Body of pancreas (tissue), 4 donors: ENCODE measurements at regions not wholly inside any gene's neighbourhood (a gene's known extent, or its start where the extent isn't known, plus 50 kb on each side); places are given as distances from the start of the nearest gene placed in this dataset.

ENCODE experiments used
- ATAC-seq: fragments of 150-250 bp; one replicate; pipeline ENCODE4 v1.9.1; 2016
- DNase-seq, 4 donors: peaks; one replicate each; pipeline ENCODE4 v3.0.0-alpha.2; 2019
- H3K27ac ChIP-seq, 4 donors: fragments of 200-600 bp; sonication (generic); 1 replicate in 3 of 4; 2 replicates in 1 of 4; pipeline versions ENCODE4 v1.5.1 to v1.6.1; 2016 to 2019; ENCODE audit warnings: mild to moderate bottlenecking in 1 of 4, mixed read lengths in 1 of 4, moderate library complexity in 1 of 4
- H3K27me3 ChIP-seq, 2 donors: fragments of 200-600 bp; sonication (generic); one replicate each; pipeline ENCODE4 v1.6.0; 2016; ENCODE audit warnings: mild to moderate bottlenecking in 1 of 2
- H3K36me3 ChIP-seq, 2 donors: fragments of 200-600 bp; sonication (generic); replicated peaks in 1 of 2; 2 replicates each; pipeline ENCODE4 v1.5.1; 2016; ENCODE audit warnings: low read depth in 2 of 2; ENCODE audit not compliant: insufficient read depth in 1 of 2
- H3K4me1 ChIP-seq: fragments of 200-600 bp; sonication (generic); one replicate; pipeline ENCODE4 v1.6.0; 2016
- H3K4me3 ChIP-seq, 2 donors: fragments of 200-600 bp; sonication (generic); 1 replicate in 1 of 2; 2 replicates in 1 of 2; pipeline ENCODE4 v1.5.1; 2016 to 2019
- H3K9me3 ChIP-seq, 3 donors: fragments of 200-600 bp; sonication (generic); 1 replicate in 2 of 3; 2 replicates in 1 of 3; pipeline ENCODE4 v1.5.1; 2016
- CTCF ChIP-seq, 7 experiments: fragments of 450-650 bp in 4 of 7; fragments of 200-600 bp in 3 of 7; sonication (generic) in 3 of 7; IDR thresholded peaks; one replicate each; pipeline ENCODE4 v1.5.1; 2016 to 2019; ENCODE audit warnings: antibody characterized with exemption in 7 of 7
- POLR2A ChIP-seq, 3 donors: fragments of 450-650 bp; IDR thresholded peaks; one replicate each; pipeline ENCODE4 v1.6.1; 2016; ENCODE audit warnings: antibody characterized with exemption in 3 of 3, mild to moderate bottlenecking in 2 of 3
- WGBS, 2 donors: methylation state at CpG; one replicate each; pipeline ENCODE4 v1.1.5; 2017; 5-methylcytosine and 5-hydroxymethylcytosine counted together
- intact Hi-C: fragments of 100-400 bp; cut with DNase I; formaldehyde crosslinking; loops from one replicate; pipeline ENCODE4 v1.15.1; 2023

GRCh38 chr9:13923381-13923780, 390.6 kb downstream of the NFIB start:
- no peak overlapping the region for H3K4me3 ChIP-seq
- TF ChIP-seq CTCF (IDR thresholded peaks at IDR 0.05) = no peak
- TF ChIP-seq POLR2A (IDR thresholded peaks at IDR 0.05) = no peak
- intact Hi-C loops = no loop called here
- no peak overlapping the region for H3K27ac ChIP-seq
- no peaks in the 10 kb centered on the region for H3K36me3 ChIP-seq
- H3K9me3 ChIP-seq = no peaks in the 10 kb centered on the region
- DNase-seq (no peak), ATAC-seq (no peak)
- H3K4me1 ChIP-seq = no peaks in the 10 kb centered on the region
- no peaks in the 10 kb centered on the region for H3K27me3 ChIP-seq
- WGBS, 2 donors = 90 to 97% methylated on average over 4 of the region's 4 CpGs

GRCh38 chr9:13920557-13920956, 393.4 kb downstream of the NFIB start:
- DNase-seq = no peak
- TF ChIP-seq CTCF (IDR thresholded peaks at IDR 0.05) = no peak
- no peak for TF ChIP-seq POLR2A (IDR thresholded peaks at IDR 0.05)
- no peak for ATAC-seq
- H3K36me3 ChIP-seq = no peaks in the 10 kb centered on the region
- H3K27me3 ChIP-seq = no peaks in the 10 kb centered on the region
- no peak overlapping the region for H3K4me3 ChIP-seq
- intact Hi-C loops = no loop called here
- H3K4me1 ChIP-seq = no peaks in the 10 kb centered on the region
- H3K9me3 ChIP-seq = no peaks in the 10 kb centered on the region
- H3K27ac ChIP-seq = no peak overlapping the region

DNA sequence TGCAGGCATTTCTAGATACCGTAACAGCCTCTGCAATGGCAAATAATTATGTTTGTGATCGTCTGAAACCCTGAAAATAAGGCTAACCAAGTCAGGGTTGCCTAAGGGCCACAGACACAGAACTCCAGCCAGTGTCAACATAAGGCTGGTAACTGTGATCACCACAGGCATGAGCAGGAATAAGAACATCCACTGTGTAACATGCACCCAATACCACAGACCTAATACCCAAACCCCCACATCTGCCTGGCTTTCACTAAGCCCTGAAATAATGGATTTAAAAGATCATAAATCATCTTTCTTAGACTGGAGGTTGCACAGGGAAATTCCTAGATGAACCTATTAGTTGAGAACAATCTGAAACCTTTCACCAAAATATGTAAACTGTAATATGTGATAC, 394.5 kb downstream of the NFIB start:
- no peaks in the 10 kb centered on the region for H3K9me3 ChIP-seq
- H3K4me3 ChIP-seq = no peak overlapping the region
- H3K27ac ChIP-seq = no peak overlapping the region
- H3K4me1 ChIP-seq = no peaks in the 10 kb centered on the region
- DNase-seq = no peak
- WGBS, 2 donors = 73 to 77% methylated on average over 2 of the region's 2 CpGs
- H3K36me3 ChIP-seq = no peaks in the 10 kb centered on the region
- intact Hi-C loops = no loop called here
- no peak for ATAC-seq
- no peaks in the 10 kb centered on the region for H3K27me3 ChIP-seq
- TF ChIP-seq POLR2A (IDR thresholded peaks at IDR 0.05) (no peak), CTCF (IDR thresholded peaks at IDR 0.05) (no peak)

DNA sequence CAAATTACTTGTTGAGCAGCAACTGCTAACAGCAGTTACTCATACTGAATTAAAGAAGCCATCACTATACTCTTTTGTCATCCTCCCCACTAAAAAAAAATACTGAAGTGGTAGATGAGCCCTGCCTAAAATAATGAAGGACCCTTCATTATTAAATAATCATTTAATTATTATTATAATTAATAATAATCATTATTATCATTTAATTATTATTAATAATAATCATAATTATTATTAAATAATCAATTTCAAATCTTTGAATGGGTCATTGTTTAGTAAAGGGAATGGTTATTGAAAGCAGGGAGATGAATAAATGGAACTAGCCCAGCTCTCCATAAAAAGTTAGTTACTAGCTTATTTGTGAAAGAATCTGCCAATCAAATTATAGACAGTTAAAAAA, 396.4 kb downstream of the NFIB start:
- H3K4me3 ChIP-seq = no peak overlapping the region
- H3K9me3 ChIP-seq = no peaks in the 10 kb centered on the region
- intact Hi-C loops = no loop called here
- no peaks in the 10 kb centered on the region for H3K27me3 ChIP-seq
- TF ChIP-seq CTCF (IDR thresholded peaks at IDR 0.05) = no peak
- no peak for TF ChIP-seq POLR2A (IDR thresholded peaks at IDR 0.05)
- no peak overlapping the region for H3K27ac ChIP-seq
- DNase-seq = no peak
- ATAC-seq = no peak
- H3K36me3 ChIP-seq = no peaks in the 10 kb centered on the region
- no peaks in the 10 kb centered on the region for H3K4me1 ChIP-seq

DNA sequence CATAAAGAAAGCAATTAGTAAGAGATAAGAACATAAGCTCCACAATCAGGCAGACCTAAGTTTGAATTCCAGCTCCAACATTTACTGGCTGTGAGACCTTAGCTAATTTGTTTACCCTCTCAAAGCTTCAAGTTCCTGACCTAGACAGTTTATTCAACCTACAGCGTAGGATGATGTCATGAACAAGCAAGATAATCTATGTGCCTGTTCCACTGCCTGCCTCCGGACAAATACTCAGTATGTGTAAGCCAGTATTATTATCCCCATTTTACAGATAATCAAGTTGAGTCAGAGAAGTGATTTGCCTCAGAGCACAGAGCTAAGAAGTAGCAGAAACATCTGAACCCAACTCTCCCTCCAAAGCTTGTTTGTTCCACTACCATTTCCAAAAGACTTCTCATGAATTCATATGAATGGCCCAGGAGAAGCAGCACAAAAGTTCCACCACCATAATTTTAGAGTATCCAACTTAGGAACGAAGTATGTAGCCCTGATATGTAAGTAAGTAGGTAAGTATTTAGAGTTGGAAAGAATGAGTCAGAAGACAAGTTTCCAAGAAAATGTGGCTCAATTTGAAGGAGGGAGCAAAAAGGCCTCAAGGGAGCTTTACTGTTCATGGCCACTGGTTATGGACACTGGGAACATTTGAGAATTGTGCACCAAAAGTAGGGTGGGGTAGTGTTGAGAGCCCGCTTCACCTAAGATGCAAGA, 398.2 kb downstream of the NFIB start:
- intact Hi-C loops = no loop called here

More for the DNA sequence above, 398.2 kb downstream of the NFIB start:
- ATAC-seq (no peak), DNase-seq (no peak)
- WGBS, 2 donors = 77 to 86% methylated on average over 4 of the region's 4 CpGs
- Histone ChIP-seq H3K4me3 (no peak overlapping the region), H3K4me1 (no peaks in the 10 kb centered on the region), H3K27ac (no peak overlapping the region), H3K36me3 (no peaks in the 10 kb centered on the region), H3K27me3 (no peaks in the 10 kb centered on the region), H3K9me3 (no peaks in the 10 kb centered on the region)
- TF ChIP-seq CTCF (IDR thresholded peaks at IDR 0.05) (no peak), POLR2A (IDR thresholded peaks at IDR 0.05) (no peak)
